HG02973 (cell line): ENCODE measurements at regions not wholly inside any gene's neighbourhood (a gene's known extent, or its start where the extent isn't known, plus 50 kb on each side); places are given as distances from the start of the nearest gene placed in this dataset.
"Not testable (repeated sequence)": the region's sequence is repeated elsewhere in the genome, so short reads cannot be mapped to it uniquely, and the experiment has no call there.

Experiments used
- ATAC-seq: cut with Tn5 transposase; IDR thresholded peaks from one replicate; pipeline ENCODE4 v1.9.1; 2021; ENCODE audit warnings: moderate library complexity; ENCODE audit not compliant: unreplicated experiment

DNA sequence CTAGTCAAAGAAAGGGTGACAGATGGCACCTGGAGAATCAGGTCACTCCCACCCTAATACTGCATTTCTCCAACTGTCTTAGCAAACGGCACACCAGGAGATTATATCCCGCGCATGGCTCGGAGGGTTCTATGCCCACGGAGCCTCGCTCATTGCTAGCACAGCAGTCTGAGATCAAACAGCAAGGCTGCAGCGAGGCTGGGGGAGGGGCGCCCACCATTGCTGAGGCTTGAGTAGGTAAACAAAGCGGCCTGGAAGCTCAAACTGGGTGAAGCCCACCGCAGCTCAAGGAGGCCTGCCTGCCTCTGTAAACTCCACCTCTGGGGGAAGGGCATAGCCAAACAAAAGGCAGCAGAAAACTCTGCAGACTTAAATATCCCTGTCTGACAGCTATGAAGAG is 268.1 kb upstream of the GRM3 start:
- not testable (repeated sequence) for ATAC-seq

DNA sequence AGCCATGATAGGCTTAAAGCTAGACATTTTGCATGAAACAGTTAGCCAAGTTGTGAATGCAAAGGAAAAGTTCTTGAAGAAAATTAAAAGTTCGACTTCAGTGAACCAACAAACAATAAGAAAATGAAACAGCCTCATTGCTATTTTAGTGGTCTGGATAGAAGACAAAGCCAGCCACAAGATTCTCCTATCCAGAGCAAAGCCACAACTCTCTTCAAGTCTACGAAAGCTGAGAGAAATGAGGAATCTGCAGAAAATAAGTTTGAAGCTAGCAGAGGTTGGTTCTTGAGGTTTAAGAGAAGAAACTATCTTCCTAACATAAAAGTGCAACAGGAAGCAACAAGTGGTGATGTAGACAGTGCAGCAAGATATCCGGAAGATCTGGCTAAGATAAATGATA is 271.4 kb upstream of the GRM3 start:
- no peak for ATAC-seq

DNA sequence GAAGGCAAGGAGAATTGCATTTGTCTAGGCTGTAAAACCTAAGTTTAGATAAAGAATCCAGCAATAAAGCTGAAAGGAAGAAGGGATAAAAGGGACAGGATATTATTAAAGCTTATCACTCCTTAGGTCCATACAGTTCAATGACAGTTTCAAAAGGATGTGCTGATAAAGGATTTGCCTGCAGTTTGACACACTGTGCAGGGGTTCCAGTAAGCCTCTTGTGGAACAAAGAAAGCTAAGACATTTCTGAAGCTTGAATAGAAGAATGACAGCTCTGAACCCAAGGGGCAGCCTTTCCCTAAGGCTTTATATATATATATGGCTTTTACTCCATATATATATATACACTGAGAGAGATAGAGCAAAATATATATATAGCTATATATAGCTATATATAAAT is 276.8 kb upstream of the GRM3 start:
- ATAC-seq: no peak

DNA sequence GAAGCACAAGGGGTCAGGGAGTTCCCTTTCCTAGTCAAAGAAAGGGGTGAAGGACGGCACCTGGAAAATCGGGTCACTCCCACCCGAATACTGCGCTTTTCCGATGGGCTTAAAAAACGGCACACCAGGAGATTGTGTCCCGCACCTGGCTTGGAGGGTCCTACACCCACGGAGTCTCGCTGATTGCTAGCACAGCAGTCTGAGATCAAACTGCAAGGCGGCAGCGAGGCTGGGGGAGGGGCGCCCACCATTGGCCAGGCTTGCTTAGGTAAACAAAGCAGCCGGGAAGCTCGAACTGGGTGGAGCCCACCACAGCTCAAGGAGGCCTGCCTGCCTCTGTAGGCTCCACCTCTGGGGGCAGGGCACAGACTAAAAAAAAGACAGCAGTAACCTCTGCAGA is 303.3 kb upstream of the GRM3 start:
- ATAC-seq: not testable (repeated sequence)

DNA sequence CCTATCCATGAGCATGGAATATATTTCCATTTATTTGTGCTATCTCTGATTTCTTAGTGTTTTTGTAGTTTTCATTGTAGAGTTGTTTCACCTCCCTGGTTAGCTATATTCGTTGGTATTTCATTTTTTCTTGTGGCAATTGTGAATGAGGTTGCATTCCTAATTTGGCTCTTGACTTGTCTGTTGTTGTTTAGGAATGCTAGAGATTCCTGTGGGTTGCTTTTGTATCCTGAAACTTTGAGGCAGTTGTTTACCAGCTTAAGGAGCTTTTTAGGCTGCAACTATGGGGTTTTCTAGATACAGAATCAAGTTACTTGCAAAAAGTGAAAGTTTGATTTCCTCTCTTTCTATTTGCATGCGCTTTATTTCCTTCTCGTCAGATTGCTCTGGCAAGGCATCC is 304.7 kb upstream of the GRM3 start:
- ATAC-seq: no peak

DNA sequence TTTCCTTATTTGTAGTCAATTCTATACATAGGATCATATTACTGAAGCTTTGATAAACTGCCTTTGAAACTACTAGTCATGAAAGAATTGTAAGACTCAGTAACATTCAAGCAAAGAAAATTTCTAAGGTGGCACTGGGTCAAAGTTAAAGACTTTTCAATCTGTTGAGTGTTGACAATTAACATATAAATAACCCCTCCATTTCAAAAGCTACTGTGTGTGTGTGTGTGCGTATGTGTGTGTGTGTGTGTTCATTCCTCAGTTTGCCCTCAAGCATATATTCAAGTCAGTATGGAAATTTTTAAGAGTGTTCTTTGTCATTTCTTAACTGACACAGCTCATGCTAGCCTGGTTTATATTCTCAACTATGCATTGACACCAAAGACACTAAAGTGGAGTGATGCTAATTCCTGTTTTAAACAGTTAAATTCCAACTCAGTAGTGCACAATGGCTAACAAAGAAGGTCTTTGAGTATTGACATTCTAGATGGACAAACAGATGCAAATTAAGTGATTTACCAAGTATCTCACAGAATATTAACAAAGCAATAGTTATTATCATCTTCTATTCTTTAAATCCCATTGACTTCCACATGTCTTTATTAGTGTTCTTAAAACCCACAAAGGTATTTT is 314.8 kb upstream of the GRM3 start:
- no peak for ATAC-seq

DNA sequence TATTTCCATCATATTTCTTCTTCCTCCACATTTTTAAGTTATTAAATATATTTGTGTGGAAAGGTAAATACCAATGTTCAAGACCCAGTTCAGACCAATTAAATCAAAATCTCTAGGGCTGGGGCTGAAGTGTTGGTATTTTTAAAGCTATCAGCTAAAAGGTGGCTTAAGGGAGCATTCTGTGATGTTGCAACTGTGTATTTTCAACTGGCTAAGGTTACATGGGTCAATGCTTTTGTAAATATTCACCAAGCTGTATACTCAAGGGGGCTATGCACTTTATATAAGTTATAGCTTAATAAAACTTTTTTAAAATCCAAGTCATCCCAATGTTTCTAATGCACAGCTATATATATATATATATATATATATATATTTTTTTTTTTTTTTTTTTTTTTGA is 316.9 kb upstream of the GRM3 start:
- ATAC-seq: no peak

DNA sequence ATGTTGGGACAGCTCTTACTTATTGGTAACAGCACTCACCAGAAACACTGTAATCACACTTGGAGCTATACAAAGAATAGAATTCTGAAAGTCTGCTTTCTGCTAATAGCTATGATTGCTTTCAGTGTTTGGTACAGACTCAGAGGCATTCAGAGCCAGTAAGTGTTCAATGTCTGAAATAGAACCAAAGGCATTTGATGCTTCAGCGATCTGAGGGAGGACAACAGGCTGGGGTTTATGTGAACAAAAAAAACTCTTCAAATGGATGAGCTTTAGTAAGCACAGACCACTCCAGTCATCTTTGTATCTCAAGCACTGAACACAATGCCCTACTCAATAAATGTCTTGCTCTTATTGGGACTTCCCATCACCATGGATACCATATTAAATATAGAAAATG is 322.8 kb upstream of the GRM3 start:
- ATAC-seq: no peak

DNA sequence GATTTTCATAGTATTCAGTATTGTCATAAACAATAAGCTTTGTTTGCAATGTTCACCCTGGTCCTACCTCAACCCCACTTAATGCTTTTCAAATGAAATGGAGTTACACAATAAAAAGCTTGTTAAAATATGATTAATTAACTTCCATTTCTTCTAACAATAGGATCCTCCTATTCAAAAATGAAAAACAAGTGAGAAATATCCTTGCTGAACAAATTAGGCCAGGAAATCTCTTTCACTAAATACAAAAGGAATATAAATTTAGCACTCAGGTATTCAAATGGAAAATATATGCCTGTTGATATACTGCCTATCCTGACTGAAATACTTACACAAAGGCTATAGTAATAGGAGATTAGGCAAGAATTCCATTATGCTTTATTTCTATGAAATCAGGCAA is 323.4 kb upstream of the GRM3 start:
- no peak for ATAC-seq

DNA sequence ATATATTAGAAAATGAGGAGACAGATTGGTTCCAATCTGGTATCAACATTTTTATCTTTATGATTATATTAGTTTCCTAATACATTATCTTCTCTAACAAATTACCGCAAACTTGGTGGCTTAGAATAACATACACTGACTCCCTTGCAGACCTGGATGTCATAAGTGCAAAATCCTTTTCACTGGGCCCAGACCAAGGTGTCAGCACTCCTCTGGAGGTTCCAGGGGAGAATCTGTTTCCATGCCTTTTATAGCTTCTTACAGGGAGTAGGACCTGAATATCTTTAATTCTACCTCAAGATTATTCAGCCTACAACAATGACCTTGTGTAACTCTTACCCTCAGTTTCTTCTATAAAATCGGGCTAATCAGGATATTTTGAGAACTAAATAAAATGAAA is 329.9 kb upstream of the GRM3 start:
- ATAC-seq: no peak

DNA sequence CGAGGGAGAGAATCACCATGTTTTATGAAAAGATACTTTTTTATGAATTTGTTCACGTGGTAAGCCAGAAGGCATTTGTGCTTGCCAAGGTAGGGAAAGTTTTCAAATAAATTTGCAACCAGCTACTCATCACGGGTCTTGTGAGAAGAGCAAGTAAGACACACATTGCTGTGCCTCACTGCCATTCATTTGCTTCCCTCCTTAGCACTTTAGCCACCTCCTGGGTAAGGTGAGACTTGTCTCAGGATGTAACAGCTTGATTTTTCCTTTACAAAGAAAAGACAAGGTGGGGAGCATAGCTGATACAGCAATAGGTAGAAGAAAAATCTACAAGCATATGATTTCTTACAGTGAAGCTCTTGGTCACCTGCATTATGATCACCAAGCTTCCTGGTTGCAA is 342.4 kb upstream of the GRM3 start:
- ATAC-seq: no peak

DNA sequence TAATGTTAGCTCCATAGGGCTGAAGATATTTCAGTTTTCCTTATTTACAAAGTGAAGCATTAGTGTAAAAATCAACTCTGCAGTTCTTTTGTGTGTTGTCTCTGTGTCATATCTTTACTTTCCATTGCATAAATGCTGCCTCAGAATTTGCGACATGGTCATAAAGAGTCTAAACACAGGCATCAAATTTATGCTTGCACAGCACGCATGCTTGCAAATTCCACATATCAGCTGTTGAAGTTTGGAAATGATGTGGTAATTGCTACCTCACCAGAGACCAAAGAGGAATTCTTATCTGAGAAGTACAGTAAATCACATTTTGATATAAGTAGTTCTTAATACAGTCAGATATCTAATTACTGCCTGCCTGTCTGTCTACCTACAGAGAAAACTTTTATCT is 348.2 kb upstream of the GRM3 start:
- ATAC-seq: no peak

DNA sequence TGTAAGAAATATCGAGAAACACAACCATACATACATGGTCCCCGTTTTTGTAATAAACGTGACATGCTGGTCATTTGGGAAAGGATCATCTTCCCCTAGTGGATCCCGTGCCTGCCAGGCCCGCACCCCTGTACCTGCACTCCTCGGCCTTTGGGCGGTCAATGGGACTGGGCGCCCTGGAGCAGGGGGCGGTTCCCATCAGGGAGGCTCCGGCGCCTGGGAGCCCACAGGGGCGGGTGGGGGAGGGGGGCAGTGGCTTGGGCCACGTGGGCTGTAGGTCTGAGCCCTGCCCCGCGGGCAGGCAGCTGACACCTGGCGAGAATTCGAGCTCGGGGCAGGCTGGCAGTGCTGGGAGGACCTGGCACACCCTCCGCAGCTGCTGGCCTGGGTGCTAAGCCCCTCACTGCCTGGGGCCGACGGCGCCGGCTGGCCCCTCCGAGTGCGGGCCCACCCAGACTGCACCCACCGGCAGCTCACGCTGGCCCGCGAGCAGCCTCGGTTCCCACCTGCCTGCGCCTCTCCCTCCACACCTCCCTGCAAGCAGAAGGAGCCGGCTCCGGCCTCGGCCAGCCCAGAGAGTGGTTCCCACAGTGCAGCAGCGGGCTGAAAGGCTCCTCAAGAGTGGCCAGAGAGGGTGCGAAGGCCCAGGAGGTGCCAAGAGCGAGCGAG is 361.6 kb upstream of the GRM3 start:
- ATAC-seq: no peak

DNA sequence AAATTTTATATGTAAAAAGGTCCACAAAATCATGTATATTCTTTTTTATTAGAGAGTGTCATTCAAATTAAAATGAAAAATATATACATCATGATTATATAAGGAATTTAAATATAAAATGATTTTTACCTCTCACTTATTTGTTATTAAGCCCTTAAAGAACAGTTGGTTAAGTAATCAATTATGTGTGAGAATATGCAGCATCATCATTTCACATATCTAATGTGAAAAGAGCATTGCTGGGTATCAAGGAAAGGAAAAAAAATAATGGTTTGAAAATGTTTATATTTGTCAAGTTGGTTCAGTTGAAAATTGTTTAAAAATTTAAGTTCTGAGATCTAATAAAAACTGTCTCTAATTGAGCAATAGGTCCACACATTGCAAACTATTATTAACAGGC is 363.6 kb upstream of the GRM3 start:
- ATAC-seq: no peak

DNA sequence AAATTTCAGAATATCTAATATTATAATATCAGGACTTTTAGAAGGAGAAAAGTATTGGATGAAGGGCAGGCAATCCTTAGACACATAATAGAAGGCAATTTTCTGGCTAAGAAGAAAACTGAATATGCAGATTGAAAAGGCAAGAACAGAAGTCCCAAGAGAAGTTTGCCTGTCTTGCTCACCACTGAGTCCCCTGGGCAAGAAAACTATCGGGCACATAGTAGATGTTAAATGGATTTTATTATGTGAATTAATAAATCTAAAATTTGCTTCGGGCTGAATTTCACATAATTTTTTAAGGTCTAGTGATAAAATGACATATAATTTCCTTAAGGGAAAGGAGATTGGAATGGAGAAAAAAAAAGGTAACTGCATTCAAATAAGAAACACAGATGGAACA is 380.9 kb upstream of the GRM3 start:
- no peak for ATAC-seq

DNA sequence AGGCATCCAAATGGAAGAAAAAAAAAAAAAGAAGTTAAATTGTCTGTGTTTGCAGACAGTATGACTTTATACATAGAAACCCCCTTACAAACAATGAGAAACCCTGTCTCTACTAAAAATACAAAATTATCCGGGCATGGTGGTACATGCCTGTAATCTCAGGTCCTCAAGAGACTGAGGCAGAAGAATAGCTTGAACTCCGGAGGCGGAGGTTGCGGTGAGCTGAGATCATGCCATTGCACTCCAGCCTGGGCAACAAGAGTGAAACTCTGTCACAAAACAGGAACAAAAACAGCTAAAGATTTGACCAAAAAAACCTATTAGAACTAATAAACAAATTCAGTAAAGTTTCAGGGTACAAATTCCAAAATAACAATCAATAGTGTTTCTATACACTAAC is 385.8 kb upstream of the GRM3 start:
- no peak for ATAC-seq

DNA sequence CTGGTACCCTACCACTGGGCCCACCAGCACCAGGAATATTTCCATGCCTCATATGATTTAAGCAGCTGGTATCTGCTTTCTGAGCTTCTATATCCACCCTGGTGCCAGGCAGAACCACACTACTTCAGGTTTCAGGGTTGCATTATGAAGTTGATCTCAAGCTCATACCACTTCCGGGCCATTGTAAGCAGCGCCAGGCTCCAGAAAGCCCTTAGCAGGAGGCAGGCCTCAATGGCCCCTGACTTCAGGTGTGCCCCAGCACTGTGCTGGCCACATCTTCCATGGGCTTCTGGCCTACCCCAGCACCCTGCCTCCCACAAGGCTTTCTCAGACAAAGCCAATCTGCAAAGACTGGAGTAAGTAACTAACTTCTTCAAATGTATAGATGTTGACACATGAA is 391.3 kb upstream of the GRM3 start:
- no peak for ATAC-seq

DNA sequence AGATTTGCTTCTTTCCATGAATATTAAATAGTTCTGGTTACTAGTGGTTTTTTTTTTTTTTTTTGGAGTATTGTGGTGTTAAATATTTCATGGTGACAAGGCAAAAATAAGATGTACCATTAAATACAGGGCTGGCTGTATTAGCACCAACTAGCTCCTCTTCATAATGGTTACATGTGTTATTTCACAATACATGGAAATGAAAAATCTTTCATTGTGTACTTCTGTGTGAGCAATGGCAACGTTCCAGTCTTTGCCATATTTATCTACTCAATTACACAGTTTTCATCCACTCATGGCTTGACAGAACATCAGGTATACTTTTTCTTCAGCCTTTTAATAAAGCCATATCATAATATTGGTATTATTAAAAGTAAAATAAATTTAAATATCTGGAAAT is 394.7 kb upstream of the GRM3 start:
- ATAC-seq: no peak

DNA sequence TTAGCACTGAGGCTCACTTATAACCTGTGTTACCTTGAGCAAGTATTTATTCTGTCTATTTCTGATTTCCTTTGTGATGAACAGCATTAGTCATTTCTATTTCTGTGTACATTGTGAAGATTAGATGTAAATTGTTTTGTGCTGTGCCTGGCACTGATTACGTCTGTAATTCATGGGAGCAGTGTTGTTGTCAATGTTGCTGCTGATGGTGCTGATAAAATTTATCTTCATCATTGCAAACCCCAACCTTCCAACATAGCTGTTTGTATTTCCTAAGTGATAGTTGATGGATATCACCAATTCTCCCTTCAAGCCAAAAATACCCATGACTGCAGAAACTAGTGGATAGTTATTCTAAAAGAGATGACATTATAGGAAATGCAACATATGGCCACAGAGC is 400.5 kb upstream of the GRM3 start:
- no peak for ATAC-seq

DNA sequence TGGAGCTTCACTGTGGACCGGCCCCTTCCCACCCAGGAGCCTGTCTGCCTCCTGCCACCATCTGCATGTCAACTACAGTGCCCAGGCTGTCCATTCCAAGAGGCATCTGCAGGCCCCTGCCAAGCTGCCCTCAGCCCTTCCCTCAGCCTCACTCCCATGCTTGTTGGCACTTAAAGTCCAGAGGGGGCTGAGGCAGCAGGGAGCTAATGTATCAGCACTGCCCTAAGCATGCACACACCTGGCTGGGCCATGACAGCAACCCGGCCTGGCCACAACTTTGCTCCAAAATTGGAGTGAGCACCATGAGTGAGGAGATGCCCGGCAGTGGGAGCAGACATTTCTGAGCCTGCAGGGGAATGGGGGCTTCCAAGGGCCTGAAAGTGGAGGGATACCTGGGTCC is 417.5 kb upstream of the GRM3 start:
- ATAC-seq: no peak

DNA sequence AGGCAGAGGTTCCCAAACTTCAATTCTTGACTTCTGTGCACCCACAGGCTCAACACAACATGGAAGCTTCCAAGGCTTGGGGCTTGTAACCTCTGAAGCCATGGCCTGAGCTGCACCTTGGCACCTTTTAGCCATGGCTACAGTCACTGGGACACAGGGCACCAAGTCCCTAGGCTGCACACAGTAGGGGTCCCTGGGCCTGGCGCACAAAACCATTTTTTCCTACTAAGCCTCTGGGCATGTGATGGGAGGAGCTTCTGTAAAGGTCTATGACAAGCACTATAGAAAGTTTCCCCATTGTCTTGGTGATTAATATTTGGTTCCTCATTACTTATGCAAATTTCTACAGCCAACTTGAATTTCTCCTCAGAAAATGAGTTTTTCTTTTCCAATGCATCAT is 420.9 kb upstream of the GRM3 start:
- no peak for ATAC-seq

DNA sequence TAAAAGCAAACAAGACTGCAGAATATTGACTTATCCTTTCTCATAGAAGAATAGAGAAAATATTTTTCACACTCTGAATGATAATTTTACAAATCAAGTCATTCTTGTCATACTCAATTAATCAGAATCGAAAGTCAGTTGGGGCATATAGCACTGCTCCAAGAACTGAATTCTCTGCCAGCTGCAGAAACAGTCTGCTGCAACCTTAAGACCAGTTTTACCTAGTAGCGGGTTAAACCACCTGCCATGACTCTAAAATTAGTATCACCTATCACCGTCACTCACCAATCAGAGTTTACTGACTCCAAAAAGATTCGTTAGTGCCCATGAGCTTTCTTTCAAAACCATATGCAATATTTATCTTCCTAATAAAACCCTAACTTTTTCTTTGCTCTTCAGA is 429.0 kb upstream of the GRM3 start:
- no peak for ATAC-seq

DNA sequence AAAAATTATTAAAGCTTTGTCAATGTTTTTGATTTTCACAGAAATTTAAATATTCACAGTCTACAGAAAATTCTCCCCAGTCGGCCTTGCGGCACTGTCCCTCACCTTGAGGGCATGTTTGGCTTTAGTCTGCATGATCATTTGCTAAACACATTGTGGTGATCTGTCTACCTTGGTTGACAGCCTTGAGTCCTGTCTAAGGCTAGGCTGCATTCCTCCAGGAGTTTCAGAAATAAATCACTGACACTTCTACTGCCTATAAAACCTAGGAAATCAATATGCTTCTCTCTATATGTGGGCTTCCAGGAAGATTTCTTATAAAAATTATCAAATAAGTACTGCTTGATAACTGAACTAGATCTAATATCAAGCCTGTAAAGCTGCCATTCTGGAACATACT is 430.7 kb upstream of the GRM3 start:
- no peak for ATAC-seq
